ENCODE measurements at regions not wholly inside any gene's neighbourhood (a gene's known extent, or its start where the extent isn't known, plus 50 kb on each side); places are given as distances from the start of the nearest gene placed in this dataset.

- no peak overlapping the region for H3K27ac Mint-ChIP-seq
- no peaks in the 10 kb centered on the region for H3K27me3 Mint-ChIP-seq
- no peak for DNase-seq (ENCODE audit: extremely low spot score, unreplicated experiment)
- H3K4me1 Mint-ChIP-seq (ENCODE audit: unreplicated experiment): no peaks in the 10 kb centered on the region
- TF ChIP-seq, protein P1, sequence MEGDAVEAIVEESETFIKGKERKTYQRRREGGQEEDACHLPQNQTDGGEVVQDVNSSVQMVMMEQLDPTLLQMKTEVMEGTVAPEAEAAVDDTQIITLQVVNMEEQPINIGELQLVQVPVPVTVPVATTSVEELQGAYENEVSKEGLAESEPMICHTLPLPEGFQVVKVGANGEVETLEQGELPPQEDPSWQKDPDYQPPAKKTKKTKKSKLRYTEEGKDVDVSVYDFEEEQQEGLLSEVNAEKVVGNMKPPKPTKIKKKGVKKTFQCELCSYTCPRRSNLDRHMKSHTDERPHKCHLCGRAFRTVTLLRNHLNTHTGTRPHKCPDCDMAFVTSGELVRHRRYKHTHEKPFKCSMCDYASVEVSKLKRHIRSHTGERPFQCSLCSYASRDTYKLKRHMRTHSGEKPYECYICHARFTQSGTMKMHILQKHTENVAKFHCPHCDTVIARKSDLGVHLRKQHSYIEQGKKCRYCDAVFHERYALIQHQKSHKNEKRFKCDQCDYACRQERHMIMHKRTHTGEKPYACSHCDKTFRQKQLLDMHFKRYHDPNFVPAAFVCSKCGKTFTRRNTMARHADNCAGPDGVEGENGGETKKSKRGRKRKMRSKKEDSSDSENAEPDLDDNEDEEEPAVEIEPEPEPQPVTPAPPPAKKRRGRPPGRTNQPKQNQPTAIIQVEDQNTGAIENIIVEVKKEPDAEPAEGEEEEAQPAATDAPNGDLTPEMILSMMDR (conservative IDR thresholded peaks at IDR 0.05): no peak
- H3K36me3 Mint-ChIP-seq: no peaks in the 10 kb centered on the region
- H3K4me3 Mint-ChIP-seq: no peak overlapping the region
- no peaks in the 10 kb centered on the region for H3K9me3 Mint-ChIP-seq
These were observed 1006.0 kb upstream of the DIAPH2 start for GRCh38 chrX:95678679-95679078.

- Mint-ChIP-seq H3K27ac (no peak overlapping the region), H3K36me3 (no peaks in the 10 kb centered on the region), H3K4me1 (ENCODE audit: unreplicated experiment) (no peaks in the 10 kb centered on the region), H3K4me3 (no peak overlapping the region), H3K9me3 (no peaks in the 10 kb centered on the region), H3K27me3 (no peaks in the 10 kb centered on the region)
- no peak for DNase-seq (ENCODE audit: extremely low spot score, unreplicated experiment)
- TF ChIP-seq, protein P1 (conservative IDR thresholded peaks at IDR 0.05): no peak
These were observed 991.3 kb upstream of the DIAPH2 start for GRCh38 chrX:95693365-95693764.

DNA sequence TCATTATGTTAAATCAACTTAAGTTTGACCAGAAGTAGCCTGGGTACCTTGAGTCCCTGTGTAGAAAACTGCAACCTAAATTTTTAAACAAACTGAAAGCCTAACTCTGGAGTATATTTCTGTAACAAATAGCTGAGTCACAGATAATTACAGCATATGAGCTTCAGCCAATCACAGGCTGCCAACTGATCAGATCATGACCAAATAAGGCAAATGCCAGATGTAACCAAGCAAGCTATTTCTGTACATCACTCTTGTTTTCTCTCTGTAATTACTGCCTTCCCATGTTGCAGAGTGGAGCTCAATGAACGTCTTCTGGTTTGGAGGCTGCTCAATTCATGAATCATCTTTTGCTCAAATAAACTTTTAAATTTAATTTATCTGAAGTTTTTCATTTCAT is 980.9 kb upstream of the DIAPH2 start:
- peaks cover 8% of the 10 kb centered on the region for H3K9me3 Mint-ChIP-seq
- DNase-seq (ENCODE audit: extremely low spot score, unreplicated experiment): no peak
- TF ChIP-seq, protein P1 (conservative IDR thresholded peaks at IDR 0.05): no peak

DNA sequence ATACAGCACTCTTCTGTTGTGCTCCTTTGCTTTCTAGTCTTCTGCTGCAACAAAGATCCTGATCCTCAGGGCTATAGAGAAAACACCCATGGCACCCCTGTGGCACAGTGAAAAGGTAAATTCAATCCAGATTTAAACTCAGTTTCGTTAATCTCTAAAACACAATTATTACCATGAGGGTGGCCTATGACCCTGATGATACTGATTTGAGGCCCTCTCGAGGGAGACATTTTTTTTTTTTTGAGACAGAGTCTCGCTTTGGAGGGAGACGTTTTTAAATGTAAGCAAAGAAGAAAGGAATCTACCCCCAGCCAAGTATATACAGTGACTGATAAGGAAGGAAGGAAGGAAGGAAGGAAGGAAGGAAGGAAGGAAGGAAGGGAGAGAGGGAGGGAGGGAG is 967.8 kb upstream of the DIAPH2 start:
- no peak overlapping the region for H3K27ac Mint-ChIP-seq
- TF ChIP-seq, protein P1 (conservative IDR thresholded peaks at IDR 0.05): no peak
- no peaks in the 10 kb centered on the region for H3K36me3 Mint-ChIP-seq

More for the DNA sequence above, 980.9 kb upstream of the DIAPH2 start:
- Mint-ChIP-seq H3K4me3 (no peak overlapping the region), H3K27ac (no peak overlapping the region), H3K27me3 (no peaks in the 10 kb centered on the region), H3K4me1 (ENCODE audit: unreplicated experiment) (no peaks in the 10 kb centered on the region), H3K36me3 (no peaks in the 10 kb centered on the region)

GRCh38 chrX:95718746-95719145 is 965.9 kb upstream of the DIAPH2 start:
- Mint-ChIP-seq H3K27me3 (peaks cover 4% of the 10 kb centered on the region), H3K4me1 (ENCODE audit: unreplicated experiment) (no peaks in the 10 kb centered on the region), H3K36me3 (no peaks in the 10 kb centered on the region), H3K9me3 (no peaks in the 10 kb centered on the region), H3K27ac (no peak overlapping the region), H3K4me3 (no peak overlapping the region)
- no peak for DNase-seq (ENCODE audit: extremely low spot score, unreplicated experiment)
- TF ChIP-seq, protein P1 (conservative IDR thresholded peaks at IDR 0.05): no peak

More for the DNA sequence above, 967.8 kb upstream of the DIAPH2 start:
- Mint-ChIP-seq H3K4me3 (no peak overlapping the region), H3K27me3 (peaks cover 4% of the 10 kb centered on the region), H3K9me3 (no peaks in the 10 kb centered on the region), H3K4me1 (ENCODE audit: unreplicated experiment) (no peaks in the 10 kb centered on the region)
- no peak for DNase-seq (ENCODE audit: extremely low spot score, unreplicated experiment)

GRCh38 chrX:95721011-95721410 is 963.6 kb upstream of the DIAPH2 start:
- Mint-ChIP-seq H3K27ac (no peak overlapping the region), H3K27me3 (peaks cover 4% of the 10 kb centered on the region)

More at GRCh38 chrX:95721011-95721410, 963.6 kb upstream of the DIAPH2 start:
- H3K4me3 Mint-ChIP-seq: no peak overlapping the region
- no peak for DNase-seq (ENCODE audit: extremely low spot score, unreplicated experiment)
- TF ChIP-seq, protein P1 (conservative IDR thresholded peaks at IDR 0.05): no peak
- no peaks in the 10 kb centered on the region for H3K9me3 Mint-ChIP-seq
- H3K4me1 Mint-ChIP-seq (ENCODE audit: unreplicated experiment): no peaks in the 10 kb centered on the region
- H3K36me3 Mint-ChIP-seq: no peaks in the 10 kb centered on the region
